ENCODE measurements at regions not wholly inside any gene's neighbourhood (a gene's known extent, or its start where the extent isn't known, plus 50 kb on each side); places are given as distances from the start of the nearest gene placed in this dataset.
A peak's percentile ranks its signal among the peaks of the same experiment; 100 is the strongest.

DNA sequence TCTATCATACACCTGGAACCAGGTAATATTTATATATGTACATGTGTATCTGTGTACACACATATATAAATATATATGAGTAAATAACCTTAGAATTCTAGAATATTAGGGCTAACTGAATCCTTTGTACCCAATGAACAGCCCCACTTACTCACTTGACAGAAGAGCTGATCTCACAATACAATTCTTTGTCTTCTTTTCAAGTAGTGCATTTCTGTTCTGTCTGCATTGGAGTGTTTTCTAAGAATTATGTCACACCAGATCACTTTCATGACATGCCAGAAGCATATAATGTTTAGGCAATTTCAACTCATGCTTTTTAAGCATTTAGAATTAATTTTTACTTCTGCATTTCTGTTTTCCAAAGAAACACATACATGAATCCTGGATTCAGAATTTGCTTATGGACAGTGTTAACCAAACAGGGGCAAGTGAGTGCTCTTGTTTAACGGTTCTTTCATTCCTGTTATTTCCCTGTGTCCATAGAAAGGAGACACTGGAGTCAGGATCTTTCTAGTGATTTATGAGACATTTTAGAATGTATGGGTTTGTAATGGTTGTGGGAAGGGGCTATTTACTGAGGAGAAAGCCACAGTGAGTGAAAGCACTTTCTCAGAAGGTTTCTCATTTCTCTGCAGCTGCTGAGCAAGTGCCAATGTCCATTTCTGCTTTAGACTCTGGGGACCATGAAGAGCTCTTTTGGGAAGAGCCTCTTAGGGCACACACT is 123.2 kb downstream of the RMI1 start:
- no peak for DNase-seq (ENCODE audit: low read depth)
- no peak overlapping the region for H3K4me3 ChIP-seq (ENCODE audit: low read depth, low read length)
- TF ChIP-seq CTCF (IDR thresholded peaks at IDR 0.05; ENCODE audit: insufficient read depth, low read depth, low read length, missing control alignments), result no peak

DNA sequence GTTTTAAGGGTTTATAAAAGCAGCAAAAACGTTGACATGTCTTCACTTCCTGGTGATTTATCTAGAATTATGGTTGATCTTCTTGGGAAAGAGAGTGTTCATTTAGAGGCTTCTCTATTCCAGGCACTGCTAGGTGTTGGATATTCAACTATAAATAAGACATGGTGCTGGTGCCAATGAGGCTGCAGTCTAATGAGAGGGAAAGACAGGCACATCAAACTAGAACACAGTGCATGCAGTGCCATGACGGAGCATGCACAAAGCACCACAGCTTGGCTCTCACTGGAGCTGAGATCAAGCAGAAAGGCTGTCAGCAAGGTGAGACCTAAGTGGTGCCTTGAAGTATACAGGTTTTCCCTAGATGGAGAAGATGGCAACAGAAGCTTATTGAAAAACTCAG is 126.5 kb downstream of the RMI1 start:
- no peak overlapping the region for H3K4me3 ChIP-seq (ENCODE audit: low read depth, low read length)
- DNase-seq (ENCODE audit: low read depth), result no peak
- no peak for TF ChIP-seq CTCF (IDR thresholded peaks at IDR 0.05; ENCODE audit: insufficient read depth, low read depth, low read length, missing control alignments)

- no peak for DNase-seq (ENCODE audit: low read depth)
- H3K4me3 ChIP-seq (ENCODE audit: low read depth, low read length), result no peak overlapping the region
- TF ChIP-seq CTCF (IDR thresholded peaks at IDR 0.05; ENCODE audit: insufficient read depth, low read depth, low read length, missing control alignments), result no peak
Observed at GRCh38 chr9:84107995-84108394, 127.4 kb downstream of the RMI1 start.

- no peak for TF ChIP-seq CTCF (IDR thresholded peaks at IDR 0.05; ENCODE audit: insufficient read depth, low read depth, low read length, missing control alignments)
- DNase-seq (ENCODE audit: low read depth), result no peak
- H3K4me3 ChIP-seq (ENCODE audit: low read depth, low read length), result no peak overlapping the region
Observed at GRCh38 chr9:84111726-84112125, 131.1 kb downstream of the RMI1 start.

DNA sequence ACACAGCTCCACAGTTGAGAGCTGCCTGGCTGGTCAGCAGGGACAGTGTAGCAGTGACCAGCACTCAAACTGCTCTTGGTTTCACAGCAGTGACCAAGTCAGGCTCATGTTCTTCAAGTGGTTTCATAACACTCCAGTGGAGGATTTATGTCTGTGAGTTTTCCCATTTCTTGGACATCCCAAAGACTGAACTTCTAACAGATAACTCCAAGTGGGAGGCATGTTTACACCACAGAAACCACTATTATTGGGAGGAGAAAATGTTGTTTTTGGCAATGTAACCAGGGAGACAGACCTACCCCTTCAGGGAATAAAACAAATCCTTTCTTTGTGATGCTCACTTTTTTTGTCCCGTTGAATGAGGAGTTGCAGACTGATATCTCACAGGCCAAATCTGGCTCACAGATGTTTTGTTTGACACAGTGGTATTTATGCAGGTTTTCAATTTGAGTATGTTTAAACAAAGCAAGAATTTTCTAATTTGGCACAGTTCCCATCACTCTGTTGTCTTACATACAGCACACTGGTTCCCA is 141.5 kb downstream of the RMI1 start:
- DNase-seq (ENCODE audit: low read depth), result peak; percentile 47
- no peak for TF ChIP-seq CTCF (IDR thresholded peaks at IDR 0.05; ENCODE audit: insufficient read depth, low read depth, low read length, missing control alignments)
- no peak overlapping the region for H3K4me3 ChIP-seq (ENCODE audit: low read depth, low read length)

DNA sequence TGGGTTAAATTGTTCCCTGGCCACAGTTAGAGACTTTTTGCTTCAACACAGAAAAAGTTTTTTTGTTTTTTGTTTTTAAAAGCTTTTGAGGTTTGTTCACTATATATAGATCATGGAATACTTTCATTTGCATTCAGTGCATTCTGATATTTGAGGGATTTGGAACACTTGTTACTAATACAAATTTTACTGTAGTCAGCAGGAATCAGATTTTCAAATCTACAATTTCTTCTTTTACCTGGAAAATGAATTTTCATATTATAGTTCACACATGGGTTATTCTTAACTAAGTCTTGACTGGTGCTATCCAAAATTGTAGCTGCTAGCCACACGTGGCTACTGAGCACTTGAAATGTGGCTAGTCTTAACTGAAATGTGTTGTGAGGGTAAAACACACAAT is 142.0 kb downstream of the RMI1 start:
- DNase-seq (ENCODE audit: low read depth), result no peak
- H3K4me3 ChIP-seq (ENCODE audit: low read depth, low read length), result no peak overlapping the region
- no peak for TF ChIP-seq CTCF (IDR thresholded peaks at IDR 0.05; ENCODE audit: insufficient read depth, low read depth, low read length, missing control alignments)
